GM20000 (cell line): ENCODE measurements at regions not wholly inside any gene's neighbourhood (a gene's known extent, or its start where the extent isn't known, plus 50 kb on each side); places are given as distances from the start of the nearest gene placed in this dataset.
"Not testable (repeated sequence)": the region's sequence is repeated elsewhere in the genome, so short reads cannot be mapped to it uniquely, and the experiment has no call there.

Source experiments
- DNase-seq: peaks from one replicate; pipeline ENCODE4 v3.0.0; 2012; ENCODE audit warnings: low spot score
- TF ChIP-seq, protein P1 (sequence below): IDR thresholded peaks from 2 replicates; pipeline ENCODE4 v1.5.1; 2012; ENCODE audit warnings: mild to moderate bottlenecking, control low read depth; ENCODE audit errors: extremely low read depth, missing control alignments

DNA sequence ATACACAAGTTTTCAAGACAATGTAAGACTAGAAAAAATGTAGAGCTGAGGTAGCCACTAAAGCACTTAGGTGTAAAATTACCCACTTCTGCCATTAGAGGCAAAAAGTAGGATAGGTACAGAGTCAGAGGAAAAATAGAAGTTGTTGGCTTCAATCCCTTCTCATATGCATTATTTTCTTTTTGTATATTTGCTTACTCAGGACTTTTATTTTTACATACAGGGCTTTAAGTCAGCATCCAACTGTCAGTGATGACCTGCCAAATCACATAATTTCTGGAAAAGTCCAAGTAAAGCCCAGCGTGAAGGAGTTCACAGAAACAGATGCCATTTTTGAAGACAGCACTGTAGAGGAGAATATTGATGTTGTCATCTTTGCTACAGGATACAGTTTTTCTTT lies 211.0 kb upstream of the POGK start:
- no peak for DNase-seq

DNA sequence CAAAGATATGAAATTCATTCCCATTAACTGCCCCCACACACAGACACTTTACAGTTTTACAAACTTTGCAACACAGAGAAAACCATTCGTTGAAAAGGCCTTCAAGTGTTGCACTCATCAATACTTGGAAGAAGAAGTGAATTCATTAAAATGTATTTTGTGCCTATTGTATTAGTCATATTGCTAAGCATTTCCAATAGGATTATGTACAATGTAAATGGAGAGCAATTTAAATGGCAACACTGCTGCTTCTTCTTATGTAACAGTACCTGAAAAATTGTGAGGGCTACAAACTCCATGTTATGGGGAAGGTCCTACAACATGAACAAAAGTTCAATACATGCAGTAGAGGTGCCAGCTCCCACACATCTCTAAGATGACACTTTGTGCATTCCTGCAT lies 209.3 kb upstream of the POGK start:
- DNase-seq: no peak
- TF ChIP-seq, protein P1, sequence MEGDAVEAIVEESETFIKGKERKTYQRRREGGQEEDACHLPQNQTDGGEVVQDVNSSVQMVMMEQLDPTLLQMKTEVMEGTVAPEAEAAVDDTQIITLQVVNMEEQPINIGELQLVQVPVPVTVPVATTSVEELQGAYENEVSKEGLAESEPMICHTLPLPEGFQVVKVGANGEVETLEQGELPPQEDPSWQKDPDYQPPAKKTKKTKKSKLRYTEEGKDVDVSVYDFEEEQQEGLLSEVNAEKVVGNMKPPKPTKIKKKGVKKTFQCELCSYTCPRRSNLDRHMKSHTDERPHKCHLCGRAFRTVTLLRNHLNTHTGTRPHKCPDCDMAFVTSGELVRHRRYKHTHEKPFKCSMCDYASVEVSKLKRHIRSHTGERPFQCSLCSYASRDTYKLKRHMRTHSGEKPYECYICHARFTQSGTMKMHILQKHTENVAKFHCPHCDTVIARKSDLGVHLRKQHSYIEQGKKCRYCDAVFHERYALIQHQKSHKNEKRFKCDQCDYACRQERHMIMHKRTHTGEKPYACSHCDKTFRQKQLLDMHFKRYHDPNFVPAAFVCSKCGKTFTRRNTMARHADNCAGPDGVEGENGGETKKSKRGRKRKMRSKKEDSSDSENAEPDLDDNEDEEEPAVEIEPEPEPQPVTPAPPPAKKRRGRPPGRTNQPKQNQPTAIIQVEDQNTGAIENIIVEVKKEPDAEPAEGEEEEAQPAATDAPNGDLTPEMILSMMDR: no peak

More for the DNA sequence above, 211.0 kb upstream of the POGK start:
- TF ChIP-seq, protein P1: no peak

DNA sequence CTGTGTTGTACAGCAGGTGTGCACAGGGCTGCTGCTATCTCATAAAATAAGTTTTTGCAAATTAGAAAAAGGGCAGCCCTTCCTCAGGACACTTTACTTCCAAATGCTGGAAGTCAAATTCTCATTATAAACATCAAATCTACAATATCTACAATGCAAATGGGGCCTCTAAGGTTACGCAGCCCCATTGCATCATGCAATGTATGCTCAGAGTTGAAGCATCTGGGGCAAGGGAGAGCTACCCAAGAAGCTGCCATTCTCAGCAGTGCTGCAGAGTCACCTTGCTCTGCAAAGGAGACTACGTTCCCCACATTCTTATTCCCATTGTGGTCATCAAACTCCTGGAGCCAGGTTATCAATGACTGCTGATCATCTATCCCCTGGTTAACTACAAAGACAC lies 208.9 kb upstream of the POGK start:
- DNase-seq: no peak
- TF ChIP-seq, protein P1: no peak

DNA sequence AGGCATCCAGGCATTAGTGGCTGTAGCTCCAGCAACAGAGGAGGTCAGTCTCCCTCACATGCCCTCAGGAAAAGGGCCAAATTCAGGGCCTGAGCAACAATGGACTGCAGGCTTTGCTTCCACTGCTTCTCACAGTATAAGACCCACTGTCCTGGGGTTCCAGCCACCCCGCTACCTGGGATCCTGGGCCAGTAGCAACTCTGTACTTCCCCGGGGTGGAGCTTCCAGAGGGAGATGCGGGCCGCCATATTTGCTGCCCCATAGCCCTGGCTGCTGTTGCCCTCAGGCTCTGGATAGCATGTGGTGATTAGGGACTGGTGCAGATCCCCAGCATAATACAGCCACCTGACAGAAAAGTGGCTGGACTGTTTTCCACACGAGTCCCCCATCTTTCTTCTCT lies 201.1 kb upstream of the POGK start:
- DNase-seq: no peak
- TF ChIP-seq, protein P1: no peak

DNA sequence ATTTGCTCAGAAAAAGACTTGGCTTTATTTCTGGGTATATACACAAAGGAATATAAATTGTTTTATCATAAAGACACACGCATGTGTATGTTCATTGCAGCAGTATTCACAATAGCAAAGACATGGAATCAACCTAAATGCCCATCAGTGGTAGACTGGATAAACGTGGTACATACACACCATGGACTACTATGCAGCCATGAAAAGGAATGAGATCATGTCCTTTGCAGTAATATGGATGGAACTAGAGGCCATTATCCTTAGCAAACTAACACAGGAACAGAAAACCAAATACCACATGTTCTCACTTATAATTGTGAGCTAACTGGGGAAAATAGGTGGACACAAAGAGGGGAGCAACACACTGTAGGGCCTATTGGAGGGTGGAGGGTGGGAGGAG lies 182.0 kb upstream of the POGK start:
- not testable (repeated sequence) for DNase-seq

DNA sequence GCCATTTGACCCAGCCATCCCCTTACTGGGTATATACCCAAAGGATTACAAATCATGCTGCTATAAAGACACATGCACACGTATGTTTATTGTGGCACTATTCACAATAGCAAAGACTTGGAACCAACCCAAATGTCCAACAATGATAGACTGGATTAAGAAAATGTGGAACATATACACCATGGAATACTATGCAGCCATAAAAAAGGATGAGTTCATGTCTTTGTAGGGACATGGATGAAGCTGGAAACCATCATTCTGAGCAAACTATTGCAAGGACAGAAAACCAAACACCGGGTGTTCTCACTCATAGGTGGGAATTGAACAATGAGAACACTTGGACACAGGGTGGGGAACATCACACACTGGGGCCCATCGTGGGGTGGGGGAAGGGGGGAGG lies 172.5 kb upstream of the POGK start:
- not testable (repeated sequence) for DNase-seq

DNA sequence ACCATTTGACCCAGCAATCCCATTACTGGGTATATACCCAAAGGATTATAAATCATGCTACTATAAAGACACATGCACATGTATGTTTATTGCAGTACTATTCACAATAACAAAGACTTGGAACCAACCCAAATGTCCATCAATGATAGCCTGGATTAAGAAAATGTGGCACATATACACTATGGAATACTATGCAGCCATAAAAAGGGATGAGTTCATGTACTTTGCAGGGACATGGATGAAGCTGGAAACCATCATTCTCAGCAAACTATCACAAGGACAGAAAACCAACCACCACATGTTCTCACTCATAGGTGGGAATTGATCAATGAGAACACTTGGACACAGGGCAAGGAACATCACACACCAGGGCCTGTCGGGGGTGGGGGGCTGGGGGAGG lies 171.7 kb upstream of the POGK start:
- DNase-seq: not testable (repeated sequence)

DNA sequence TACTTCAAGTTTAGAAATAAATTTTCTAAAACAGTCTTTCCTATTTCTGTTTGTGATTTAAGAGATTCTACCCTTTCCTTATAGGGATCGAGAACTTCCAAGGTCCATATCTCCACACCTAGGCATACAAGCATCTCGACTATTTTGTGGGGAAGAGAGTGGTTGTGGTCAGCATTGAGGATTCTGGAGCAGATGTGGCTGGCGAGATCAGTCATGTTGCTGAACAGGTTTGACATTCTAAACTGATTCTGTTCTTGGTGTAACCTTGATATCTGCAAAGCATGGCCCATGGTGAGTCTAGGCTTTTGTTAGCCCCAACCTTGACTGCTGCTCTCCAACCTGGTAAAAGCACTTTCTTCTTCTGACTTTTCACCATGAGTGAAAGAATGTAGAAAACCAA lies 167.6 kb upstream of the POGK start:
- no peak for DNase-seq
- TF ChIP-seq, protein P1: no peak

DNA sequence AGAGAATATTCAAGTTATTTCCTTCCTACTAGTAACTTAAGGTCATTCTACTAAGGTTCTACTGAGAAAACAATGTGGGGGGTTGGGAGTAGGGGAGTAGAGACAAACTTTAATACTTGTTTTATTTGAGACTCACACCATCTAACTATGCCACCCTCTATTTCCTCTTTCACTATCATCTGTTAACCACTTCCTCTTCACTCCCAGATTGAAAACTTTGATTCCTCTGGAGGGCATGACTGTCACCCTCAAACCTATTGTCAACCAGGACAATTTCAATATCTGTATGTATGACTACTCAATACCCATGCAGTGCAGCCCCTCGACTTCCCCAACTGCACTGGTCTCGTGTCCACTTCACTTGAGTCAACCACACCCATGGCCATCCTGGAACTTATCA lies 165.6 kb upstream of the POGK start:
- TF ChIP-seq, protein P1: no peak
- no peak for DNase-seq
